GM20431 (cell line): ENCODE measurements at regions not wholly inside any gene's neighbourhood (a gene's known extent, or its start where the extent isn't known, plus 50 kb on each side); places are given as distances from the start of the nearest gene placed in this dataset.
"Not testable (repeated sequence)": the region's sequence is repeated elsewhere in the genome, so short reads cannot be mapped to it uniquely, and the experiment has no call there.

Experiments
- in situ Hi-C: fragments of 300-500 bp; cut with MseI, MboI; formaldehyde crosslinking; loops from one replicate; pipeline ENCODE4 v1.15.0; 2020; ENCODE audit warnings: low sequenced_read_pairs; ENCODE audit not compliant: unreplicated experiment

DNA sequence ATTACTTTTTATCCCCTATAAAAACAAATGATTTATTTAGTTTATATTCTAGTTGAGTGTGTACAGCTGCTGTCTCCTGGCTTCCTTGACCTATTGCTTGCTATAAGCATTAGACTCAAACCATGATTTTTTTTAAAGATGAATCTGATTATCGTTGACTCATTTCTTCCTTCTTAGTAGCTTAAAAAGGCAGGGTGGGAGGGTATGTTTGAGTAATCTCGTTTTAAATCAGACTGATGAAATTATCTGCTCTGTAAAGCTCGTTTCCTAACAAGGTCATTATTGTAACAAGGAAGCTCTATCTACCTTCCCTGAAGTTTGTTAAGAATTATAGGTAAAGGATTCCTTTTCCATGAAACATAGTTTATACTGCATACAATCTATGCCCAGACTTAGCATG, 276.3 kb upstream of the KCND2 start:
- in situ Hi-C loops = no loop called here

GRCh38 chr7:119999738-120000475, 273.1 kb upstream of the KCND2 start:
- in situ Hi-C loops = no loop called here

DNA sequence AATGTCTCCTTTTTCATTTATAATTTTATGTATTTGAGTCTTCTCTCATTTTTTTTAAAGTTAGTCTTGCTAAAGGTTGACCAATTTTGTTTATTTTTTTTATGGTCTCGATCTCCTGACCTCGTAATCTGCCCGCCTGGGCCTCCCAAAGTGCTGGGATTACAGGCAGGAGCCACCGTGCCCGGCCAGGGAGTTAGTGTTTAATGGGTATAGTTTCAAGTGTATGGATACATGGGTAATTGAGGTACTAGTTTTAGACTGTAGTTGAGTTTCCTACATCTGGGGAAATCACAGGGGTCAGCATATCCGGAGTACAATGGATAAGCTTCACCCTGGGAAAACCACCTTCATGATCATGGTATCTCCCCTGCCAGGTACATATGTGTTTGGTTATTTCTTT, 267.3 kb upstream of the KCND2 start:
- in situ Hi-C loops = no loop called here

- in situ Hi-C loops = not testable (repeated sequence)
Observed at GRCh38 chr7:120014301-120014700, 258.7 kb upstream of the KCND2 start.

GRCh38 chr7:120014925-120015465, 258.0 kb upstream of the KCND2 start:
- in situ Hi-C loops = no loop called here

GRCh38 chr7:120021085-120021484, 251.9 kb upstream of the KCND2 start:
- in situ Hi-C loops = no loop called here

DNA sequence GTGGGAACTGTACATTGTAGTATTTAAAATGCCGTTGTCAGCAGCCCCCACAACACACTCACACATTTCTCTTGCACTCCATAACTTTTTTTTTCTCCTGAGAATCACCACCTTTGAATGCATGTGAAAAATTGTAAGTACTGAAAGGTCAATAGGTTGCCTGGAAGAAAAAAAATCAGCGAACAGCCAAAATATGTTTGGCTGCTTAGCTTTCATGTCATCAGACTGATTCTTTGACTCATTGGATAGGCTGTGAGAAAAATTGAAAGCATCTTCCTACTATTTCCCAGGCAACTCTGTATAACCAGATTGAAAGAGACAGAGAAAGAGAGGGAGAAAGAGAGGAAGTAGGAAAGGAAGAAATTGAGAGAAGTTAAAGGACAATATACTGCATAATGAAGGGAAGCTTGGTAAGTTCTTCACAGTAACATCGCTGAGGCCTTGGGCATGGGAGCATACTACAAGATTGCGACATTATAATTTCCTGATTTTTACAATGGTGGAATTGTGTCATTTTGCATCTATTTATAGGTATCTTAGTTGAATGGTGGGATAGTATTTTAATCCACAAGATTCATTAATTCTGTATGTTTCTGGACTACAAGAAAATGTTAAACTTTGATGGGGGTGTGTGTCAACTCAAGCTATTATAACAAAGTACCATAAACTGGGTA, 249.3 kb upstream of the KCND2 start:
- in situ Hi-C loops = no loop called here

GRCh38 chr7:120028636-120029035, 244.3 kb upstream of the KCND2 start:
- in situ Hi-C loops = no loop called here

DNA sequence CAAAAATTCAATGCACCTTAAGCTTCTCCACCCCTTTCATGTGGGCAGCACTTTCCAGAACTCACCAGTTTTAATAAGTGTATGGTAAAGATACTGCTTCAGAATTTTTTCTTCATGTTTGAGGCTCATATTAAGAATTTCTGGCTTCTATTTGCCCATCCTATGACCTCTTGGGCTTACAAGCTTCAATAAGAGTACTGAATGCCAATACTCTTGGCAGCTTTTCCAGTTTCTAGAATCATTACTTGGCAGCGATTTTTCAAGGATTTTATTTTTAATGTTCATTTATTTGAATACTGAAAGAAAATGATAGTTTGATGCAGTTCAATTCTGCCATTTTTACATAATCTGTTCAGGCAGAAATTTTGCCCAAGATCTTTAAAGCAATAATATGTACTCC, 242.1 kb upstream of the KCND2 start:
- in situ Hi-C loops = no loop called here

DNA sequence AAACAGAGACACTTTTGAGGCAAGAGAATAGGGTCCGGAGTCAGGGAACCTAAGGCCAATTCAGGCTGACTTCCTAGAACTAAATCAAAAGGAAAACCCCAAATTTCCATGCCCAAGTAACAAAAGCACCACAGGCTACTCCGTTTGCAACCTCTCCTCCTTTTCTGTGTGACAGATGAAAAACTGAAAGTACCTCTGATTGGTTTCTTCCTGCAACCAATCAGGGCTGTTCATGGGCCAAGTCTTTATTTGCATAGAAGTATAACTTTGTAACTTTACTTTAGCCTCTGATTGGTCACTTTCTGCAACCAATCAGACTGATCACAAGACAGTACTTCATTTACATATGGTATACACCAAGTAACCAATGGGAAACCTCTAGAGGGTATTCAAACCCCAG, 239.9 kb upstream of the KCND2 start:
- in situ Hi-C loops = no loop called here

- in situ Hi-C loops = no loop called here
Observed at GRCh38 chr7:120039138-120039537, 233.8 kb upstream of the KCND2 start.

DNA sequence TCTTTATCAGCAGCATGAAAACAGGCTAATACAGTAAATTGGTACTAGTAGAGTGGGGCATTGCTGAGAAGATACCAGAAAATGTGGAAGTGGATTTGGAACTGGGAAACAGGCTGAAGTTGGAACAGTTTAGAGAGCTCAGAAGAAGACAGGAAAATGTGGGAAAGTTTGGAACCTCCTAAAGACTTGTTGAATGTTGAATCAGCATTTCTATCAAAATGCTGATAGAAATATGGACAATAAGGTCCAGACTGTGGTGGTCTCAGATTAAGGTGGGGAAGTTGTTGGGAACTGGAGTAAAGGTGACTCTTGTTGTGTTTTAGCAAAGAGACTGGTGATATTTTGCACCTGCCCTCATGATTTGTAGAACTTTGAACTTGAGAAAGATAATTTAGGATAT, 231.2 kb upstream of the KCND2 start:
- in situ Hi-C loops = no loop called here

DNA sequence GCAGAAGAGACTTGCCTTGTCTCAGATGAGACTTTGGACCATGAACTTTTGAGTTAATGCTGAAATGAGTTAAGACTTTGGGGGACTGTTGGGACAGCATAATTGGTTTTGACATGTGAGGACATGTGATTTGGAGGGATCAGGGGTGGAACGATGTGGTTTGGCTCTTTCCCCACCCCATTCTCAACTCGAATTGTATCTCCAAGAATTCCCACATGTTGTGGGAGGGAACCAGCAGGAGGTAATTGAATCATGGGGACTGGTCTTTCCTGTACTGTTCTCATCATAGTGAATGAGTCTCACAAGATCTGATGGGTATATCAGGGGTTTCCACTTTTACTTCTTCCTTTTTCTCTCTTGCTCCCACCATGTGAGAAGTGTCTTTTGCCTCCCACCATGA, 229.7 kb upstream of the KCND2 start:
- in situ Hi-C loops = no loop called here

GRCh38 chr7:120052884-120053382, 220.0 kb upstream of the KCND2 start:
- in situ Hi-C loops = no loop called here

- in situ Hi-C loops = no loop called here
Observed at GRCh38 chr7:120053390-120053961, 219.5 kb upstream of the KCND2 start.

DNA sequence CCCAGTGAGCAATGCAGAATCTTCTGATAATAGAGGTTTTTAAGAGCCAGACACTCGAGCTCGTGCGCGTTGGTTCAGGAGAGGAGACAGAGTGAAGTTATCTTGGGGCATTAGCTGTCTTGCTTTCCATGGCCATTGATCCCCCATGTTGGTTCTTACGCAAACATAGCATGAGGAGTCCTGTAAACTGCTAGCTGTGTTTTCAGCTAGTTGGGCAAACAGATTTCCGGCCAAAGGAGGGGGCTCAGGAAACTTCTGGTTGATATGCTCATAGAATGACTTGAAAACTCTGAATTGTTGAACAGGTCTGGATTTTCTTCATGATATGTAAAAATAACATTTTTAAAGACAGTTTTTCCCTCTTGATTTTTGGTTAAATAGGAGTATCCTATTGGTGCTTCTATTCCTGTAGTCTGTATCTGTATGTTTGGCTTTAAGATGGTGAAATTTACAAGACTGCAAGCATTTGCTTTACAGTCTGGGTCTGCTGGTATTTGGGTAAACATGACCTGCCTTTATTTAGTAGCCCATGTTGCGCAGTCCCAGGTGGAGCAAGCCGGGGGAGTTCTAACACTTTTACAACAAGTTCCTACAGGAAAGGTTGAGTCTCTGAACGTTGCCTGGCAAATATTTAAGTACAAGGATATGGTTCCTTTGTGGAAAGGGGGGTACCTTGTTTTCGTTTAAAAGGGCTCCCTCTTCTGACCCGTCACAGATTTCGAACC, 218.4 kb upstream of the KCND2 start:
- in situ Hi-C loops = no loop called here

GRCh38 chr7:120055300-120055699, 217.7 kb upstream of the KCND2 start:
- in situ Hi-C loops = no loop called here

DNA sequence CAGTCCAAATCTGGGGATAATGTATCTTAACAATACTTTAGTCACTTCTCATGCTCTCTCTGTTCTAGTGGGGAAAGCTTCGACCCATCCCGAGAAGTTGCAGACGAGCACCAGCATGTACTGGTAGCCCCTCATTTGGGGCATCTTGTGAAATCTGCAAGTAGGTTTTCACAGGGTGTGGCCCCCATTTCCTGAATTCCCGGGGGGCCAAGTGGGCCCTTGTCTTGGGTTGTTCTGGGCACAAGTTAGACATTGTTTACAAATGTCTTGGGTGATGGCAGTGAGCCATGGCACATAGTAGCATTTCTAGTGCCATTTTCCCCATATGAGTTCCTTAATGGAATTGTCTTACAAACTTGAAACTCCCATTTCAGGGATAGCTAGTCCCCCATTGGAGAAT, 216.7 kb upstream of the KCND2 start:
- in situ Hi-C loops = no loop called here

DNA sequence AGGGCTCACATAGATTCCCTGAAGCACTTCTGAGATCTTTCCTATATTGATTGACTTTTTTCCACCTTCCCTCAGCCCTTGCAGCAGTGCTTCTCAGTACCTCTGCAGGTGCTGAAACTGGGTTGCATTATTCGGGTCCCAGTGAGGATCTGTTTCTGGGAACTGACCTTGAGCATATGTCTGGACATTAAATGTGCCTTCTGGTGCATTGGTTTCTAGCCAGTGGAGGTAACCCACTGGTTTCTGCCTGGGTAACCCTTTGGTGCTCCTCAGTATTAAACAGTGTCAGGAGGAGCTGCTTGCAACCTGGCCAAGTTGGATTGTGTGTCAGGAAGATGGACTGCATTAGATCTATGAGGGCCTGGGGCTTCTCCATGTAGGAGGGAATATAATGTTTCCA, 213.3 kb upstream of the KCND2 start:
- in situ Hi-C loops = no loop called here

DNA sequence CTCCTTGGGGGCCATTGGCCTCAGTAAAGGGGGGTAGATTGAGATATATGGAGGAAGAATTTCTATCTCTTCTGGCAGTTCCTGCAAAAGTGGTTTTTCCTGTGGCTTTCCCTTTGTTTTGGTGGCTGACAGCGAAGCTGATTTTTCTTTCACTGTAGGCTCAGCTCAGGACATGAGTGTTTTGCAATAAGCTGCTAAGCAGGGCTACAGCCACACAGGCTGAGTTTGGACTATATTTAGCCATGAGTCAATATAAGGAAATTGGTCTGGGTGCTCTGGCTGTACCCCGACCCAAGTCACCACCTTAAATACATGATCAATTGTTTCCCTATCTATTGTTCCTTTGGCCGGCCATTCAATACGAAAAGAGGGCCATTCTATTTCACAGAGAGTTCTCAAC, 212.7 kb upstream of the KCND2 start:
- in situ Hi-C loops = no loop called here
